Suprapubic skin (tissue), 4 donors: ENCODE measurements at regions not wholly inside any gene's neighbourhood (a gene's known extent, or its start where the extent isn't known, plus 50 kb on each side); places are given as distances from the start of the nearest gene placed in this dataset.

Experiments used
- EP300 ChIP-seq: sonication (generic); formaldehyde crosslinking; IDR thresholded peaks from one replicate; pipeline ENCODE4 v1.6.1; 2017; ENCODE audit warnings: antibody characterized with exemption
- POLR2AphosphoS5 ChIP-seq, 3 donors: sonication (generic); formaldehyde crosslinking; IDR thresholded peaks; one replicate each; pipeline ENCODE4 v1.6.1; 2017; ENCODE audit warnings: antibody characterized with exemption in 3 of 3
- TF ChIP-seq, protein P1 (sequence below), 2 donors: fragments of 200-600 bp in 1 of 2; fragments of 450-650 bp in 1 of 2; sonication (generic) in 1 of 2; IDR thresholded peaks; one replicate each; pipeline ENCODE4 v1.5.1; 2016 to 2019; ENCODE audit warnings: antibody characterized with exemption in 2 of 2, mild to moderate bottlenecking in 1 of 2, moderate library complexity in 1 of 2

DNA sequence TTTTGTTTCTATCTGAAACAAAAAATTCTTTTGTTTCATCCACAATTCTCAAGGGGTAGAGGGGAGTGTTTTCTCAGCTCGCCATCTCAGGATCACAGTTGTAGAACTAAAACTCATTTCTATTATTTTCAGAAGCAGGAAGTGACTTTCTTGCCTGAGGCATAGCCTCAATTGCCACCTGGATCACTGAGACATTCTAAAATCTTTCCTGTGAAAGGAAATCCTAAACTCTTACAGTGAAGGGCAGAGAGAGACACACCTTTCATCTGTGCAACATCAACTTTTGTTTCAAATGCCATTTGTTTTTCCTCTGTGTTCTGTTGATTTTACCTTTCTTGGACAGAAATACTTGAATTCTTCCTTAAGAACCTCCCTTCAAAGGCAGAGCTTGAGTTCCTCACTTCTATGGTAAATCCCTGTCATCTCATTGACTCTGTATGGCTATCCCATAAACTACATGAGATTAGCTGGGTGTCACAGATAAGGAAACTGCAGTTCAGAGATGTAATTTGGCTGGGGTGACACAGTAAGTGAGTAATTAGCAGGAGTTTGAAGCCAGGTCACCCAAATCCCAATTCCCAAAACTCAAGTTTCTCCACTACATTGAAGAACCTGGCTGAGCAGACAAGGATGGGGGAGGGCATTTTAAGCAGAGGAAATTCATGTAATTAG lies 224.4 kb upstream of the HTR2A start:
- TF ChIP-seq, protein P1, sequence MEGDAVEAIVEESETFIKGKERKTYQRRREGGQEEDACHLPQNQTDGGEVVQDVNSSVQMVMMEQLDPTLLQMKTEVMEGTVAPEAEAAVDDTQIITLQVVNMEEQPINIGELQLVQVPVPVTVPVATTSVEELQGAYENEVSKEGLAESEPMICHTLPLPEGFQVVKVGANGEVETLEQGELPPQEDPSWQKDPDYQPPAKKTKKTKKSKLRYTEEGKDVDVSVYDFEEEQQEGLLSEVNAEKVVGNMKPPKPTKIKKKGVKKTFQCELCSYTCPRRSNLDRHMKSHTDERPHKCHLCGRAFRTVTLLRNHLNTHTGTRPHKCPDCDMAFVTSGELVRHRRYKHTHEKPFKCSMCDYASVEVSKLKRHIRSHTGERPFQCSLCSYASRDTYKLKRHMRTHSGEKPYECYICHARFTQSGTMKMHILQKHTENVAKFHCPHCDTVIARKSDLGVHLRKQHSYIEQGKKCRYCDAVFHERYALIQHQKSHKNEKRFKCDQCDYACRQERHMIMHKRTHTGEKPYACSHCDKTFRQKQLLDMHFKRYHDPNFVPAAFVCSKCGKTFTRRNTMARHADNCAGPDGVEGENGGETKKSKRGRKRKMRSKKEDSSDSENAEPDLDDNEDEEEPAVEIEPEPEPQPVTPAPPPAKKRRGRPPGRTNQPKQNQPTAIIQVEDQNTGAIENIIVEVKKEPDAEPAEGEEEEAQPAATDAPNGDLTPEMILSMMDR (IDR thresholded peaks at IDR 0.05), result no peak
- TF ChIP-seq POLR2AphosphoS5 (IDR thresholded peaks at IDR 0.05), result no peak
- TF ChIP-seq EP300, result no peak
